Hippocampal formation (tissue), 2 donors: ENCODE measurements at regions not wholly inside any gene's neighbourhood (a gene's known extent, or its start where the extent isn't known, plus 50 kb on each side); places are given as distances from the start of the nearest gene placed in this dataset.
"Not testable (repeated sequence)": the region's sequence is repeated elsewhere in the genome, so short reads cannot be mapped to it uniquely, and the experiment has no call there.

Source experiments
- DNase-seq, 2 donors: peaks; one replicate each; lab custom pipeline; 2025; lab: John Stamatoyannopoulos, UW

GRCh38 chr14:101080922-101081593 lies 177.5 kb upstream of the RTL1 start:
- no peak for DNase-seq

DNA sequence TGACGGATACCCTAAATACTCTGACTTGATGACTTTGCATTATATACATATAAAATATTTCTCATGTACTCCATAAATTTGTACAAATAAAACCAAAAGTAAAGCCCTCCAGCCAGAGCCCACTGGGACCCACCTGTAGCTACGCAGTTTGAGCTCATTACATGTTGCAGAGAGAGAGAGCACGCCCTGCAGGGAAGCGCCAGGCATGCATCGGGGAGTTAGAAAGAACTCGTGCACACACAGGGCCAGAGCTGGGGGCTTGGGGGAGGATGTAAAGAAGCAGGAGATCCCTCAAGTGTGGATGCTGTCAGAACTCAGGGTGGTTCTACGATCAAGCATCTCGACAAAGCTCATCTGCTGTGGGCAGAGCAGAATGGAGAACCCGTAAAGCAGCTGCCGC lies 178.5 kb upstream of the RTL1 start:
- no peak for DNase-seq

DNA sequence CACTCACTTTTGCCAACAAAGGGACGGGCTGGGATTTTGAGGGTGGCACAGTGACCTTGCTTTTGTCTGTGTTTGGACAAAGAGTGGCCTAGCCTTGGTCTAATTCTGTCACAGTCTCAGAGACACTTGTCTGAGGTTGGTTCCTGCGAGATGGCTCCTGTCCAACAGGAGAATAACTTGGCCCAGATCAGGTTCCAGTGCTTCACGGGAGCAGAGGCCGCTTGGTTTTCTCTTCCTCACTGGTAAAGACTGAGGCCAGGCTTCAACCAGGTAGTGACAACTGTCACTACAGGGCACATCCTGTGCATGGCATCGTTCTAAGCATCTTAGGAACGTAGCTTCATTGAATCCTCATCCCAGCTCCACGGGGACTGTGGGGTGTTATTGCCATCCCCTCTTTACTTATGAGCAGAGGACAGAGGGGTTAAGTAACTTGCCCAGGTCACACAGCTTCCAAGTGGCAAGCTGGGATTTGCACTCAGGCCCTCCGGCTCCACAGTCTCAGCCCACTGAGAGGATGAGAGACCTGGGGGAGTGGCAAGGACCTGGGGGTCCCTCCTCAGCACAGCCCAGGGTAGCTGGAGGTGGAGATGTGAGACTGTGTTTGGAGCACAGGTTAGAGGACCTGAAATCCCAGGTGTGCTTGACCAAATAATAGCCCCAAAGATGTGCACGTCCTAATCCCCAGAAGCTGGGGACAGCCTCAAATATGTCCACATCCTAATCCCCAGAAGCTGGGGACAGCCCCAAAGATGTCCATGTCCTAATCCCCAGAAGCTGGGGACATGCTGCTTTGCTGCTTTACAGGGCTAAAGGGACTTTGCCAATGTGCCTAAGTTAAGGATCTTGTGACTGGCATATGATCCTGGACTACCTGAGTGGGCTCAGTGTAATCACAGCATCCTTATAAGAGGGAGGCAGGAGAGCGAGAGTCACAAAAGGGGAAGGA lies 179.2 kb upstream of the RTL1 start:
- no peak for DNase-seq

DNA sequence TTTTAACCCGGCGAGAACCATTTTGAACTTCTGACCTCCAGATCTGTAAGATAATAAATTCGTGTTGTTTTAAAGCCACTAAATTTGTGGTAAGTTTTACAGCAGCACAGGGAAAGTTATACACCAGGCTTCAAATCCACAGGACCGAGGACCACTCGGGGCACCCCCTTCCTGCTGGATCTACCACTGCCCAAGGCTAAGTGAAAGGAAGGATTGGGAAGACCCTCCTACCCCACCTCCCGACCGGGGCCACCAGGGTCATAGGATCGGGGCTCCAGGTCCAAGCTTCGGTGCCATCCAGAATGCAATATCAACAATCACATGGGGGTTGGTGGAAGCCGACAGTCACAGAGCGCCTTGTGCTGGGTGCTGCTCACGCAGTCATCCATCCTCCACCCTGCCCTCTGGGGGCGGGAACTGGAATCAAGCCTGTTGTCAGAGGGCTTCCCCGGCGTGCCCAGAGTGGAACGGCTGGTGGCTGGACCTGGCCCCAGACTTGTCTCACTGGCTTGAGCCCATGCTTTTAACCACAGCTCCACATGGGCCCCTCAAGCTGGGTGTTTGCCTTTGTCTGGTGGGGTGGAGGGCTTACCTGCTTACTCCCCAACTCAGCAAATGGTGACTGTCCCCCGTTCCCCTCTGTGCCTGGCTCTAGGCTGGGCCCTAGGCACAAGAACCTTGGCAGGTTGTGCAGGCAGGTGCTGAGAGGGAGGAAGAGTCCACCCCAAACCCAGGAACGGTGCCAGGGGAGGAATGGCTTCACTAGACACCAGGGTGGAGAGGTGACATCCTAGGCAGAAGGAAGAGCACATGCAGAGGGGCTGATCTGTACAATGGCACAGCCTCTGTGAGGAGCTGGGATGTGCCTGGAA lies 180.3 kb upstream of the RTL1 start:
- DNase-seq, result no peak

GRCh38 chr14:101084436-101084826 lies 180.9 kb upstream of the RTL1 start:
- DNase-seq, result no peak

DNA sequence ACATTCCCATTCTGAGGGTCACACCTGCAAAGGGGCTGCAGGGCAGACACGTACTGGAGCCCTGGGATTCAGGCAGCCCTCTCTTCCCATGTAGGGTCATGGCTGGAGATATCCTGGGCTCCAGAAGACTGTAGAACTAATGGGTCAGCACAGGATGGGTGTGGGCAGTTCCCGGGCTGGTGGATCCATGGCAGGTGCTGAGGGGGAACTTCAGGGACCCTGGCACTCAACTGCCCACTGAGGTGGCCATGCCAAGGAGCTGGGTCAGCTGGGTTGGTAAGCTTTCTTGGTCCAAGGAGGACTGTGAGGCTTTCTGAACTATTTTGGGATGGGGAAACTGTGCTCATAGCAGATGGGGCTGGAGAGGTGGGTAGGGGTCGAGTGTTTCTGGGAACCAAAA lies 183.4 kb upstream of the RTL1 start:
- no peak for DNase-seq

GRCh38 chr14:101087614-101088394 lies 184.3 kb upstream of the RTL1 start:
- no peak for DNase-seq

DNA sequence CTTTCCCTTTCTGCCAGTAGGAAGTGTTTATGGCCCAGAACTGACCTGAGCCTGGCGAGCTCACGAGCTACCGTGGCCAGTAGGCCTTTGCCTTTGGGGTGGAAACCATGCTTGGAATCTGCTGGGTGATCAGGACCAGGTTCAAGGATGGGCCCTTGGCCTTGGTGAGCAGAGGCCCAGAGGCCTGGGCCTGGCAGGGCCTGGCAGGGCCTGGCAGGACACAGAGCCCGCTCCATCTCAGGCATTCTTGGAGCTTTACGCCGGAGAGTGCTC lies 184.8 kb upstream of the RTL1 start:
- no peak for DNase-seq

DNA sequence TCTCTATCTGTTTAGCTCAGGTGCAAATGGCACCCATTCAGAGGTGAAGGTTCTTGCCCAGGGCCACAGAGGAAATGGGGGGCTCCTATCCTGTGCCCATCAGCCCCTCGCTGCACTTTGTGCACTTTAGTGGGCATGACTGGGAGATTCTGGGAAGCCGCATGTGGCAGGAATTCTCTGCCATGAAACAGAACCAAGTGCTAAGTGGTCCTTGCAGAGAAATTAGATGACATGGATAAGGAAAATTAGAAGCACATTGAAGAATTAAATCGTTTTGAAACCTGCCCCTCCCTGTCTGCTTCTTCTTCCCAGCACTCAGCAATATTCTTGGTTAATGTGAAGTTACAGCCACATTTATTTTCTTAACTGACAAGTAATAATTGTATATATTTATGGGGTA lies 185.2 kb upstream of the RTL1 start:
- DNase-seq, result no peak

DNA sequence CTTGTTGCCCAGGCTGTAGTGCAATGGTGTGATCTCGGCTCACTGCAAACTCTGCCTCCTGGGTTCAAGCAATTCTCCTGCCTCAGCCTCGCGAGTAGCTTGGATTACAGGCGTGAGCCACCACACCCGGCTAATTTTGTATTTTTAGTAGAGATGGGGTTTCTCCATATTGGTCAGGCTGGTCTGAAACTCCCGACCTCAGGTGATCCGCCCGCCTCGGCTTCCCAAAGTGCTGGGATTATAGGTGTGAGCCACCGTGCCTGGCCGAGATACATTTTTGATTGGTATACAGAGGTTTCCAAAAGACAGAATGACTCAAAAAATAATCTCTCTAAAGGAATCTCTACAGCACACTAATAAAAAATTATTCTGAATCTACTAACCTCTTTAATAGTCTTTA lies 187.0 kb upstream of the RTL1 start:
- DNase-seq, result not testable (repeated sequence)

DNA sequence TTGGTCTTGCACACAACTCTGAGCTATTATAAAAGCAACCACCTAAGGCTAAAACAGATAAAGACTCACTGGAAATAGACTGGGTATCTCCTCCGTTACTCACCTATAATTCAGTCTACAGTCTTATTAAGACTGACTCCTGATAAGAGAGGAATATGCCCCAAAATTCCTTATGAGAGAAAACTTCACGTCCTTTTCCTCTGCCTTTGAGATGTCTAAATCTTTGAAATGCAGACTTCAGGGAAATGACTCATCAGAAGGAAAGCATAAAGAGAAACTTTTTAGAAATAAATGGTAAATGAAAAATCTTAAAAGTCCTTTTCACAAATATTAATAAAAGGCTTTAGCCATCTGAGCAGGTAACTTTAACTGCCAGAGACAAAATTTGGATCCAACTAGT lies 187.5 kb upstream of the RTL1 start:
- DNase-seq, result no peak

DNA sequence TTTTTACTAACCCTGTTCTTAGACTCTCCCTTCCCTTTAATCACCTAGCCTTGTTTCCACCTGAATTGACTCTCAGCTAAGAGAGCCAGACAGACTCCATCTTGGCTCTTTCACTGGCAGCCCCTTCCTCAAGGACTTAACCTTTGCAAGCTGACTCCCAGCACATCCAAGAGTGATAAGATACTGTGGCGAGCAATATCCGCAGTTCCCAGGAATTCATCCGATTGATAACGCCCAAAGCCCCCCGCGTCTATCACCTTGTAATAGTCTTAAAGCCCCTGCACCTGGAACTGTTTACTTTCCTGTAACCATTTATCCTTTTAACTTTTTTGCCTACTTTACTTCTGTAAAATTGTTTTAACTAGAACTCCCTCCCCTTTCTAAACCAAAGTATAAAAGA lies 191.4 kb upstream of the RTL1 start:
- not testable (repeated sequence) for DNase-seq

DNA sequence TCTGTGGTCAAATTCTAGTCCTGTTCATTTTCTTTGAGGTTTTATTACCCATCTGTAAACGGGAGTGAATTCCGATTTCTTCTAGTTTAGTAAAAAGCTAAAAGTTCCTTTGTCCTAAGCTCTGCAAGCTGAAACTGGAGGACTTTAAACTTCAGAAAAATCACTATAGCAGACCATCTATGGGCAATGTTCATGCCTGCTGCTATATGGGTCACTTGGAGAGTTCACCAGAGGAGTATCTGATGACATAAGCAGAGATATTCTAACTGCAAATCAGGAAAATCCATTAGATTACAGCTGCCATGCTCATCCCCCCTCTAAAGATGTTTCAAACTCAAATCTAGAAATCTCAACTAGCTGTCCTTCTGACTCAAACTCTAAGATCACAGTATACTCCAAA lies 193.0 kb upstream of the RTL1 start:
- DNase-seq, result no peak

GRCh38 chr14:101097109-101097793 lies 193.7 kb upstream of the RTL1 start:
- no peak for DNase-seq

- no peak for DNase-seq
Observed at GRCh38 chr14:101098177-101098576, 194.7 kb upstream of the RTL1 start.

DNA sequence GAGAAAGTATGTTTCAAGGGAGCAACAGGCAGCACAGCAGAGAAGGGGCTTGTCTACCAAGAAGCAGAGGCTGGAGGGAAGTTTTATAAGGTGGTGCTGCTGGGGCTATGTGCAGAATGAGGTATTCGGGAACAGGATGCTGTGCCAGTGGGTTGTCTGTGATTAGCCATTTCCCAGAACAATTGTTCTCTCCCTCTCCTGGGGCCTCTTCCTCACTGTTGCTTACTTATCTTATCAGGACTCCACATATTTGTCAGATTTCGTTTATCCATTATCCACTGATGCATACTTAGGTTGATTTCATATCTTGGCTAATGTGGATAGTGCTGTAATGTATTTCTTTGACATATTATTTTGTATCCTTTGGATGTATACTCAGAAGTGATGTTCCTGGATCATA lies 195.1 kb upstream of the RTL1 start:
- no peak for DNase-seq

- DNase-seq, result no peak
Observed at GRCh38 chr14:101101456-101102056, 198.0 kb upstream of the RTL1 start.

GRCh38 chr14:101102875-101103274 lies 199.4 kb upstream of the RTL1 start:
- no peak for DNase-seq

DNA sequence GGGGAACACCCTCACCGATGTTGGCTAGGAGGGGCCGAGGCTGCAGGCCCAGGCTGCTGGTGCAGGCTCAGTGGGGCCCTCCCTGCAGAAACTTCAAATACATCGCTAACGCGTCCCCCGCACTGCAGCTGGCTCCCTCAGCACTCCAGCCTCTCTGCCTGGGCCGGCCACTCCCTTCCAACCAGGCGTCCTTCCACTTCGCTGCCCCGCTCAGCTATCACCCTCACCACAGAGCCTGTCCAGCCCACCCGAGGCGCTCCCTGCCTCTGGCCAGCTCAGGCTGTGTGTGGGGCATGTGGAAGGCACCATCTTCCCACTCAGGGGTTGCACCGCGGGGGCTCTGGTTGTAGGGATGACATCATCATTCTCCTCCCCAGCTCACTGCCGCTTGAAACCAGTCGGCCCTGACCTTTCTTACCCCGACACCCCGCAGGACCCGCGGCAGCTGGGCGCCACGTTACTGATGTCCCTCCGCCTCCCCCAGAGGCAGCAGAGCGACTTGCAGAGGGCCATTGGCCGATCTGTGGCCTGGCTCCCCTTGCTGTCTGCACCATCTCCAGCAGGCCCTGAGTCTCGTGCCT lies 199.9 kb upstream of the RTL1 start:
- DNase-seq, result no peak

DNA sequence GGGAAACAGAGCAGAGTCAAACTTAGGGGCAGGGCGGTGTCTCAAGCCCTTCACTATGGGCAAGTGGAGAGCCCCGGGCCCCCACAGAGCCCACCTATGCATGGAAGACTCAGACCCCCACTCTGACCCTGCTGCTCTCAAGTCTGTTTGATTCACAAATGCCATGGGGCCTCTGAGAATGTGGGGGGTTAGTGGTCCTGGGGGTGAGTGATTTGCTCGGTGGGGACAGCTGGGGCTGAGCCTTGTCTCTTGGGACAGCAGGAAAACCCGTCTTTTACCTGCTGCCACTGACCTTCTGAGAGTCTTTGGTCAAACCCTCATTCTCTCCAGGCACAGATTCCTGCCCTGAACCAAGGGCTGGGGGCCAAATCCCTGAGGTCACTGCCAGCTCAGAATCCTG lies 201.0 kb upstream of the RTL1 start:
- DNase-seq, result no peak
